Lung (tissue), 11 donors: ENCODE measurements at regions not wholly inside any gene's neighbourhood (a gene's known extent, or its start where the extent isn't known, plus 50 kb on each side); places are given as distances from the start of the nearest gene placed in this dataset.

Experiments used
- ATAC-seq: fragments of 200-7000 bp; cut with Tn5 transposase; one replicate; pipeline ENCODE4 v1.9.1; 2020; ENCODE audit warnings: moderate number of reproducible peaks; ENCODE audit not compliant: insufficient read depth, low FRiP score
- DNase-seq, 3 donors: peaks; one replicate each; pipeline ENCODE4 v3.0.0-alpha.2; 2013 to 2017
- H3K27ac ChIP-seq, 2 donors: one replicate each; pipeline ENCODE4 v1.5.1; 2013; ENCODE audit warnings: mild to moderate bottlenecking in 2 of 2, moderate library complexity in 2 of 2, control low read depth in 1 of 2, inconsistent platforms in 1 of 2, low read depth in 1 of 2, low read length in 1 of 2
- H3K27me3 ChIP-seq, 3 donors: one replicate each; pipeline ENCODE4 v1.5.1; 2013; ENCODE audit warnings: low read length in 2 of 3; ENCODE audit not compliant: control insufficient read depth in 3 of 3, insufficient read depth in 3 of 3
- H3K36me3 ChIP-seq, 4 donors: one replicate each; pipeline ENCODE4 v1.5.1; 2013; ENCODE audit warnings: low read length in 4 of 4, mild to moderate bottlenecking in 1 of 4, moderate library complexity in 1 of 4; ENCODE audit not compliant: control insufficient read depth in 4 of 4, insufficient read depth in 4 of 4
- H3K4me1 ChIP-seq, 5 donors: one replicate each; pipeline ENCODE4 v1.5.1; 2013; ENCODE audit warnings: low read length in 5 of 5, mild to moderate bottlenecking in 2 of 5, moderate library complexity in 1 of 5; ENCODE audit not compliant: control insufficient read depth in 5 of 5, insufficient read depth in 5 of 5
- H3K4me3 ChIP-seq: one replicate; pipeline ENCODE4 v1.5.1; 2013; ENCODE audit warnings: mild to moderate bottlenecking, control low read depth, moderate library complexity
- H3K9ac ChIP-seq, 2 donors: one replicate each; pipeline ENCODE4 v1.5.1; 2013; ENCODE audit warnings: low read length in 2 of 2, control low read depth in 1 of 2; ENCODE audit not compliant: insufficient read depth in 1 of 2
- H3K9me3 ChIP-seq, 4 donors: one replicate each; pipeline ENCODE4 v1.5.1; 2013; ENCODE audit warnings: low read length in 3 of 4, mild to moderate bottlenecking in 1 of 4, moderate library complexity in 1 of 4; ENCODE audit not compliant: control insufficient read depth in 4 of 4, insufficient read depth in 3 of 4
- WGBS, 2 donors: extraction: QIAGEN DNeasy Blood & Tissue Kit; methylation state at CpG; one replicate each; pipeline ENCODE4 v1.1.7; 2013; 5-methylcytosine and 5-hydroxymethylcytosine counted together
- TF ChIP-seq, protein P1 (sequence below): IDR thresholded peaks from 2 replicates; pipeline ENCODE4 v1.5.1; 2012; ENCODE audit warnings: mild to moderate bottlenecking; ENCODE audit errors: control extremely low read depth, extremely low read depth
- donor health status: control.
- donor health status: control.
- donor health status: Bipolar disorder and iron deficiency.
- donor health status: healthy.
- donor health status: DM: yes; HTN: yes; CAD: no.

DNA sequence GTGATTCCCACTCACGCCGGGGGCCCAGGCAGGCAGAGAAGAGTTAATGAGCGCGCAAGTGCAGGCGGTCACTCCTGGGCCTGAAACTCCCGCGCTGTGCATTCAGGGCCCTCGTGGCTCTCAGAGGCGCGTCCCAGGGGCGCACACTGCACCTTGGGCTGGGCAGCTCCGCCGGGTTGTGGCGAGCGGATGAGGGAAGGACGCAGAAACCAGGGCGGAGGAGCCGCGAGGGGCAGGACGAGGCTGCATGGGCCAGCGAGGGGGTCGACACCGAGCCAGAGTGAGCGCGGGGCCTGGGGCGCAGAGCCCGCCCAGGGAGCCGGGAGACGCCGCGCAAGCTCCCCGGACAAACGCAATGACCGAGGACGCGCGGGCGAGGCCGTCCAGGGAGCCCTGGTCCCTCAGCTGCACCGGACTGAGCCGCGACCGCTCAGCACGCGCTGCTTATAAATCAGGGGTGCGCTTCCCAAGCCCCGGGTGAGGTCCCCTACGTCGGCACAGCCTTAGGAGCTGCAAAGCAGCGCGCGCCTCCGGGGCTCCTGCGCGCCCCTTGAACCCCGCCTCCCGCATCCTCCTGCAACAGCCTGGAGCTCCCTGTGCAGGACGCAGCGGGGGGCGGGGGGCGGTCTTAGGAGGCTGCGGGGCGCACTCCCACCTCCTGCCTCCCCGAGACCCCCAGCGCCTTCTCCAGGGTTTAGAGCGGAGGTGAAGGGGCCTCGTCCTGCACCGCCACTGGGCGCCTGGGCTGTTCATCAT, 180.2 kb upstream of the ALKAL2 start:
- Histone ChIP-seq H3K9ac (no peak overlapping the region), H3K4me1 (peaks cover 0 to 7% (median 0%) of the 10 kb centered on the region in 5 donors), H3K4me3 (no peak overlapping the region), H3K27ac (no peak overlapping the region), H3K9me3 (peaks cover 0 to 4% (median 0%) of the 10 kb centered on the region in 4 donors), H3K36me3 (no peaks in the 10 kb centered on the region), H3K27me3 (peaks cover 8 to 23% (median 13%) of the 10 kb centered on the region in 3 donors)
- TF ChIP-seq, protein P1, sequence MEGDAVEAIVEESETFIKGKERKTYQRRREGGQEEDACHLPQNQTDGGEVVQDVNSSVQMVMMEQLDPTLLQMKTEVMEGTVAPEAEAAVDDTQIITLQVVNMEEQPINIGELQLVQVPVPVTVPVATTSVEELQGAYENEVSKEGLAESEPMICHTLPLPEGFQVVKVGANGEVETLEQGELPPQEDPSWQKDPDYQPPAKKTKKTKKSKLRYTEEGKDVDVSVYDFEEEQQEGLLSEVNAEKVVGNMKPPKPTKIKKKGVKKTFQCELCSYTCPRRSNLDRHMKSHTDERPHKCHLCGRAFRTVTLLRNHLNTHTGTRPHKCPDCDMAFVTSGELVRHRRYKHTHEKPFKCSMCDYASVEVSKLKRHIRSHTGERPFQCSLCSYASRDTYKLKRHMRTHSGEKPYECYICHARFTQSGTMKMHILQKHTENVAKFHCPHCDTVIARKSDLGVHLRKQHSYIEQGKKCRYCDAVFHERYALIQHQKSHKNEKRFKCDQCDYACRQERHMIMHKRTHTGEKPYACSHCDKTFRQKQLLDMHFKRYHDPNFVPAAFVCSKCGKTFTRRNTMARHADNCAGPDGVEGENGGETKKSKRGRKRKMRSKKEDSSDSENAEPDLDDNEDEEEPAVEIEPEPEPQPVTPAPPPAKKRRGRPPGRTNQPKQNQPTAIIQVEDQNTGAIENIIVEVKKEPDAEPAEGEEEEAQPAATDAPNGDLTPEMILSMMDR: no peak
- WGBS, 2 donors: 2 to 4% methylated on average over 63 to 69 of the region's 69 CpGs
- DNase-seq: peak in 1 of 3 donors; percentile 40
- ATAC-seq: no peak

DNA sequence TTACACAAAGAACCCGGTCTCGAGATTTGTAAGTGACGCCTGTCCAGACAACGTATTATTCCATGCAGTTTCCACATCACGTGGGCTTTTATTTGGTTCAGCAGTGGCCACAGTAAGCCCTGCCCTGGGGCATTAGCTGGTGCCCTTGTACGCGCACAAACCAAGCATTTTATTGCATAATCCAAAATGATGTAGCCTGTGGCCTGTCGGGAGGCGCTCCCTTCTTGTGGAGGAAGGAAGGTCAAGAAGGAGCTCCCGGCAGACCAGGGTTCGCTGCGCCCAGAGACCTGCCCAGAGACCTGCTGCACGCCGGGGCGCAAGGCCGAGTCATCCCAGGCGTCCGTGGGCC, 179.6 kb upstream of the ALKAL2 start:
- H3K27ac ChIP-seq: no peak overlapping the region
- DNase-seq (no peak), ATAC-seq (no peak)
- H3K9me3 ChIP-seq: peaks cover 0 to 4% (median 0%) of the 10 kb centered on the region in 4 donors
- peaks cover 0 to 7% (median 0%) of the 10 kb centered on the region in 5 donors for H3K4me1 ChIP-seq
- TF ChIP-seq, protein P1: no peak
- WGBS, 2 donors: 27 to 34% methylated on average over 18 of the region's 18 CpGs
- peaks cover 8 to 23% (median 13%) of the 10 kb centered on the region in 3 donors for H3K27me3 ChIP-seq
- no peak overlapping the region for H3K4me3 ChIP-seq
- no peaks in the 10 kb centered on the region for H3K36me3 ChIP-seq
- H3K9ac ChIP-seq: no peak overlapping the region

DNA sequence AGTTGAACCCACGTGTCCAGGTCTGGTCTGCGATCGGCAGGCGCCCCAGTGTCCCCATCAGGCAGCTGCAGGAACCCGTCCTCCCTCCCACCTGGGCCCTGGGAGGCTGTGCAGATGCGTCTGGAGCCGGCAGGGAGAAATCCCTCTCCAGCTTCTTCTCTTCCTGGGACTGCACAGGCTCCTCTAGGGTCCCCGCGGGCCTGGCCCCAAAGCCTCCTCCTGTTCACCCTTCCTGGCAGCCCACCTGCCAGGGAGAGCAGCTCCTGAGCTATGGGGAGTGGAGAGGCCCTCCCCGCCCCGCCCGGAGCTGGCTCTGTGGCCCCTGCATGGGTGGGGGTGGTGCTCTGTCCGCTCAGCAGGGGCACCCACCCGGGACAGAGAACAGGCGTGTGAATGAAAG, 179.2 kb upstream of the ALKAL2 start:
- Histone ChIP-seq H3K4me3 (no peak overlapping the region), H3K27ac (no peak overlapping the region), H3K27me3 (peaks cover 8 to 23% (median 13%) of the 10 kb centered on the region in 3 donors), H3K9me3 (peaks cover 0 to 4% (median 0%) of the 10 kb centered on the region in 4 donors), H3K36me3 (no peaks in the 10 kb centered on the region), H3K4me1 (peaks cover 0 to 7% (median 0%) of the 10 kb centered on the region in 5 donors), H3K9ac (no peak overlapping the region)
- ATAC-seq (no peak), DNase-seq (no peak)
- 74 to 82% methylated on average over 15 of the region's 15 CpGs for WGBS, 2 donors
- TF ChIP-seq, protein P1: no peak
